Nucleus accumbens (tissue), 56 donors: ENCODE measurements at regions not wholly inside any gene's neighbourhood (a gene's known extent, or its start where the extent isn't known, plus 50 kb on each side); places are given as distances from the start of the nearest gene placed in this dataset.

ENCODE experiments used
- DNase-seq, 56 donors: peaks; one replicate each; lab custom pipeline; 2025; lab: John Stamatoyannopoulos, UW

DNA sequence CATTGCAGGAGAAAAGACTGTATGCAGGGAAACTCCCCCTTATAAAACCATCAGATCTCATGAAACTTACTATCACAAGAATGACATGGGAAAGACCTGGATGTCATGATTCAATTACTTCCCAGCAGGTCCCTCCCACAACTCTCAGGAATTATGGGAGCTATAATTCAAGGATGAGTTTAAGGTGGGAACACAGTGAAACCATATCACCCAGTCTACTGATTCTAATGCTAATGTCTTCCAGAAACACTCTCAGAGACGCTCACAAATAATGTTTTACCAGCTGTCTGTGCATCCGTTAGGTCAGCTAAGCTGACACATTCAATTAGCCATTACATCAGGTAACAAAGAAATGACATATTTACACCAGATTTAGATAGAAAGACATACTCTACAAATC is 637.9 kb downstream of the NLGN4Y start:
- DNase-seq = no peak

DNA sequence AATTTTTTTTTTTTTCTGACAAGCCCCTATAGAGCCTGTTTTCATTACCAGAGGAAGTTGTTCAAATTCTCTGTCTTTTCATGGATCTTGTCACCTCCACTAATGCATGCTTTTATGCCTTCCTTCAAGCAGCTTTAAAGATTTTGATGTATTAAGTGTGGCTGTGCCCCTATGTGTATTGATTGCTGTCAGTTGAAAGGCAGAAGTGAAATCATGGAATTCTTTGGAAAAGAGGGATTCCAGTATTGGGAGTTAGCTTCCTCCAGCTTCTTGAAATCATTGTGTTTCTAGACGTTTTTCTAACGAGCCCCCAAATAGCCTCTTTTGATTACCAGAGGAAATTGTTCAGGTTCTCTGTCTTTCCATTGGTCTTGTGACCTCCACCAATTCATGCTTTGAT is 655.6 kb downstream of the NLGN4Y start:
- DNase-seq = no peak

DNA sequence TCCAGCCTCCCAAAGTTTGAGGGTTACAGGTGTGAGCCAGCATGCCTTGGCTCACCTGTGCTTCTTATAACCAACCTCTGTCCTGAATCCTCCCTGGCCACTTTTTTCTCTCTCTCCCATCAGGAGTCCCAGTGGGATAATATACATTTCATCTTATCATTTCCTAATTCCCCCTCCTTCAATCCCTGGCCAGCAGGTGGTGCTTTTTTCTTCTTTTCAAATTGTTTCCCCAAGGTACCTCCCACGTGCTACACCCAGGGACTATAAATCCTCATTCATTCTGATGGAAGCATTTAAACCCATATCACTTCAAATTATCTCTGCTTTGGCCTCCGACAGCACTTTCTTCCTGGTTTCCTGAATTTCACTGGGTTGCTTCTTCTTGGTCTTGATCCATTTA is 704.7 kb downstream of the NLGN4Y start:
- no peak for DNase-seq

DNA sequence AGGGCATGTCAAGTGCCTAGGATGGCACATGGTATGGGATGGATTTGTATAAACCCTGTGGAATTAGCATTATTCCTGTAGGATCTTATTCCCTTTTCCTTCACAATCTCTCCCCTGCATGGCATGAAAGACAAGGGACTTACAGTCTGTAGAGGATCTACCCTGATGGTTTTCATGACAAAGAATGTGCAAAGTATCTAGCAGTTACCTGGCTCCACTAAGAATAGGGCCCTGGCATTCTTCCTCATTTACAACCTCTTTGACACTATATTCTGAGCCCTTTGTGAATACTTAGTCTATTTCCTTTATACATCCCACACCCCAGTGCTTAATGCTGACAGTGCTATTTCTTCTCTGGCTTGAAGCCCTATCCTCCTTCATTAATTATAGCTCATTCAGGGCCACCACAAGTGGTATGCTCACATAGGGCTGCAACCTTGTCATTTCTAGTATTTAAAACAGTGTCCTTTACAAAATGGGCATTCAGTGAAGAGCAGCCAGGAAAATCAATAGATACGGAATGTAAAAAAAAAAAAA is 715.3 kb downstream of the NLGN4Y start:
- DNase-seq = no peak

DNA sequence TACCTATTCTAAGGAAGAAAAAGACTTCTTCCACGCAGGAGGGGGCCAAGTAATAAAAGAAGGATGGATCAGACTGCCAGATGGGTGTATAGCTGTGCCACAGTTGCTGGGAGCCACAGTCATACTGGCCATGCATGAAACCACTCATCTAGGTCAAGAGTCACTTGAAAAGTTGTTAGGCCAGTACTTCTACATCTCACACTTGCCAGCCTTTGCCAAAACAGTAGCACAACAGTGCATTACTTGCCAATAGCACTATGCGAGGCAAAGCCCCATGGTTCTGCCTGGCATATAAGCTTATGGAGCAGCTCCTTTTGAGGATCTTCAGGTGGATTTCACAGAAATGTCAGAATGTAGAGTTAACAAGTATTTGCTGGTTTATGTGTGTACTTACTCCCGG is 735.0 kb downstream of the NLGN4Y start:
- DNase-seq = no peak

DNA sequence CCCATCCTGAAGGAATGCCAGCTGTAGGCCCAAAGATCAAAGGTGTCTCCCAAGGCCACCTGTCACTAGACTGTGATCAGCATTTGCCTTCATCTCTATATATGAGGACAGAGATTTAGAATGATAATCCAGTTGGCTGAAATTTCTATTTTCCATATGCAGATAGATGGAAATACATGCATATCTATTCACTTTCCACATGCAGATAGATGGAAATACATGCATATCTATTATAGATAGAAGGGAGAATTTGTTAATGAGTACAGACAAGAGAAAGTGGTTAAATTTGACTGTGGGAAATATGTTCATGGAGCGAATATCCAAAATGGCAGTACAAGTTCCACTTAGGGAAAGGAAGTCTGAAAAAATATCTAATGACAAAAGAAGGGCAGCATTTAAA is 762.2 kb downstream of the NLGN4Y start:
- no peak for DNase-seq

DNA sequence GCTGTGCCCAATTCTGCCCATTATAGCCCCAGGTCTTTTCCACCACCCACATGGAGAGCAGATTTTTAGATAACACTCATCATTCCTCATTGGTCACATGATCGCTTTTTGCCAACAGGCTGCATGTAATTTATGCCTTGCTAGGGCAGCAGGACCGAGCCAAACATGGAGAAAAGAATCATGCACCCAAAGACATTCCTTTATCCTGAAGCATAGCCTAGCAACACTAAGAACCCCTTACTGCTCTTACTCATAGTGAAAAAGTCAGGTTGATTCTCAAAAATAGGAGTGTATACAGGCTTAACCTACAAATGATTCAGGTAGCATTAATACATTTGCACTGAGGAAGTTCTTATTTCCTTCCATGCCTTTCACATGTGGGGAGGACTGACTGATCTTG is 765.5 kb downstream of the NLGN4Y start:
- no peak for DNase-seq

DNA sequence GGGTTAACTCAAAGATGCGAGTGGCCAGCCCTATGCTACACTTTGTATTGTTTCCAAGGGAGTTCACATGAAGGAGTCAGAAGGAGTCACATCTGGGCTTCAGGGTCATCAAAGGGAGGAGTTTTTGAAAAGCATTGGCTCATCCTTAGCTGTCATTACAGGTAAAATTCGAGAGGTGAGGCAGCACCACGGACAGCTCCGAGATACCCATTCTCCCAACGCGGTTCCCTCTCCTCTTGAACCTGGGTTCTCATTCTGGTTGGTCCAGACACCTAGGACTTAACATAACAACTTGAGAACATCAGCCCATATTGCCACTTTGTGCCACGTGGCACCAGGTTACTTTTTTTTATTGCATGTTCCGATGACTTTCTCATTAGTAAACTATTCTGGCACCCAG is 768.6 kb downstream of the NLGN4Y start:
- DNase-seq = no peak

DNA sequence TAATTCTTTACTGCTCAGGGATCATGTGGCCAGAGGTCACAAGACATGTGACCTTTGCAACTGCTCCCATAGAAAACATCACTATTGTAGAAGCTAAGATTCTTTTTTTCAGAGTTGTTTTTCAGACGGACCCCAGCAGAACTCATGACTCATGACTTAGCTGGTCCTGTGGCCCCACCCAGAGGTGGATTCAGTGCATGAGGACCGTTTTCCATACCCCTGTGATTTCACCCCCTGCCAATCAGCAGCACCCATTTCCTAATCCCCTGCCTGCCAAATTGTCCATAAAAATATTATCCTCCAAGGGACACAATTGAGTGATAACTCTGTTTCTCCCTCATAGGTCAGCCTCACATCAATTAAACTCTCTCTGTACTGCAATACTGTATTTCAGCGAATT is 777.5 kb downstream of the NLGN4Y start:
- DNase-seq = no peak

DNA sequence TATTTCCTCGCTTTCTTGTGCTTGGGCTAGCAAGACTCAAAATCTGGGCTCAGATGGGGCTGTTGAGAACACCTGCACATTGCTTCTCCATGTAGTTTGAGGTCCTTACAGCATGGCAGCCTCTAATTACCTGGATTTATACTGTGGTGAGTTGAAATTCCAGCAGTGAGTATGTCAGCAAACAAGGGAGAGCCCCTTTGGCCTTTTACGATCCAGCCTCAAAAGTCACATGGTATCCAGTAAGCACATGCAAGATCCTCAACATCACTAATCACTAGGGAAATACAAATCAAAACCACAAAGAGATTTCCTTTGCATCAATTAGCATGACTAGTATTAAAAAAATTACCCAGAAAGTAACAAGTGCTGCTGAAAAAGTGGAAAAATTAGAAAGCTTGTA is 787.8 kb downstream of the NLGN4Y start:
- DNase-seq = no peak

DNA sequence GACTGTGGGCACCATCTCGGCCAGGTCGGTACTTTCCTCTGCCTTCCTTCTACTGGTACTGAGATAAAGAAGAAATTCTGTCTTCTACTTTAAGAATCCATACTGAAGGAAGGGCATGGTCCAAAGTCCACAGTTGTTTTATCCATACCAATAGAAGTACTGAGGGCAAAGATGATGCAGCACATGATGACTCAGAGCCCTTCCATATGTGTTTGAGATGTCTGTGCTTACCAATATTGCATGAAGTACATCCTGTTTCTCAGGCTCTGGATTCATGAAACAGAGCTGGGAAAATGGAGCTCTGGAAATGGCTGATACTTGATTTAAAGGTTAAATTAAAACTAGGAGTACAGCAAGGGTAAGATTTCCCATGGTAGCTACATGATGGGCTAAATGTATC is 799.9 kb downstream of the NLGN4Y start:
- DNase-seq = no peak

DNA sequence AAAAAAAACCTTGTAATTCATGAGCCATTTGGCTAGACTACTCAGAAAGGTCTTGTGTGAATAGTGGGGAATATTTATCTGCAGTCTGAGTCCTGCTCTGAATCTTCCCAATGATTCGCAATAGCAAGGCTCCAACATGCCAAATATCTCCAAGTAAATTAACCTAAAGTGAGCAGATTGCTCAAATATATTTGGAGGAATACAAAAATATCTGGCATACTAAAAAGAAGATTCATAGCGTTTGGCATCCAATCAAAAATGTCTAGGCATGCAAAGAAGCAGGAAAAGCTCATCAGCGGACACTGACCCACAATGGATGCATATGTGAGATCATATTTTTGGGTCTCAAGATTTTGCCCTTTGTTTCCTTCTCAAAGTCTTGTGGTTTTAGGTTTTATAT is 800.9 kb downstream of the NLGN4Y start:
- no peak for DNase-seq

DNA sequence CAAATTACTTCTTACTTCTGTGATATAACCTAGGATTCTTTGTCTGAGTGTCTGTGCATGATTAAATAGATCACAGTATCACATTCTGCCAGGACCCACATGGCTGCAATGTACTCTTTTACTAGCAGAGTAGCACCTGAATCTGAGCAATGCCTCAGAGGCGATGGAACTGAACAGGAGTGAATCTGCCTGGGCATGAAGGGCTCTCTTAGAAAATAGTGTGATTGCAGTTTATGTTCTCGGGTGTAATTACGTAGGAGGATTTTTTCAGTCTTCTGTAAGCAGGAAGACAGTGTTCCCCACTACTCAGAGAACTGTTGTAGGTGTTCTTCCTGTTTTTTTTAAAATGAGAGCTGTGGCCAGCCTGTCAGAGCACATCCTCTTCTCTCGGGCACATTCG is 802.3 kb downstream of the NLGN4Y start:
- DNase-seq = no peak

DNA sequence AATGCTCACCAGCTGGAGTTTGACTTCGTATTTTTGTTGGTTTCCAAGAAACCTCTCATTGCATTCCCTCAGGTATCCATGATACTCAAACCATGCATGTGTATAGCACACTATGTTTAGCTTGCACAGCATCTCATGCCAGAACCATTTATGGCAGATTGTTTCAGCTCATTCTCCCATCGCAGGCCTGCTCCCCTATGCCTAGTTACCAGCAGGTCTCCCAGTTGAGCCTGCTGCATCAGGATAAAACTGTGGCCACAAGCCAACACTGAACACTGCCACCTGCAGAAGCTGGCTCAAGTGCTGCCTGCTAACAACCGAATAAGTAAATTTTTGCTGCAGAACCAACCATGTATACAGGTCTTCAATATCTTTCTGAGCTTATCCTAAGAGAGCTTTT is 804.5 kb downstream of the NLGN4Y start:
- no peak for DNase-seq

DNA sequence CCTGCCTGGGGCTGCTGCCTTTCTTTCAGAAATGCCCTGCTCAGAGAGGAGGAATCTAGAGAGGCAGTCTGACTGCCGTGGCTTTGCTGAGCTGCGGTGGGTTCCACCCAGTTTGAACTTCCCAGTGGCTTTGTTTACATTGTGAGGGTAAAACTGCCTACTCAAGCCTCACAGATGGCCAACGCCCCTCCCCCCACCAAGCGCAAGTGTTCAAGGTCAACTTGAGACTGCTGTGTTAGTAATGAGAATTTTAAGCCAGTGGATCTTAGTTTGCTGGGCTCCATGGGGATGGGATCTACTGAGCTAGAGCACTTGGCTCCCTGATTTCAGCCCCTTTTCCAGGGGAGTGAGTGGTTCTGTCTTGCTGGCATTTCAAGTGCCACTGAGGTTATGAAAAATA is 819.2 kb downstream of the NLGN4Y start:
- DNase-seq = no peak

DNA sequence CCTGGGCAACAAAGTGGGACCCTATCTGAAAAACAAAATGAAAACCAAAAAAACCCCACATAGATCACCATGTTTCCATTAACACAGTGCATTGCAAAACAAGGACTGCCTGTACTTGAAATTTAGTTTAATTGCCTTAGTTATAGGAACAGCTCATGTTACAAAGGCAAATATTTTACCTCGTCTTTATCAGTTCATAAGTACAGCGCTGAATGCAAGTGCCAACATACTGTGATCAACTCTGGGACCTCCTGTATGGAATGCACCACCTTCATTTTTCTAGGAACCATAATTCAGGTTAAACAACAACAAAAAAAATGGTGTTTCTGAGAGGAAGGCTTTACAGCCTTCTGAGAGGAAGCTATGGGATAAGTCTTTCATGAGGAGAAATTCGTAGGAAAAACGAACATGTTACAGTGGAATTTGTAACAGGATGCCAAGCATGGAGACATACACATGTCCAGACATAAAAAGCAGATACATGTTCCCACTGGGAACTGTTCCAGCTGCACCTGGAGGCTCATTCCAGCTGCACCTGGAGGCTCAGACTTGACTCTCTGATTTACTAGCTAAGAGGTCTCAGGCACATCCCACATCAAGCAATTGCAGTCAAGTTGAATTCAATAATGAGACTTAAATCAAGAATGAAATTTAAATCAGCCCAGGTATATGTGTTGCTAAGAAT is 821.3 kb downstream of the NLGN4Y start:
- DNase-seq = no peak

DNA sequence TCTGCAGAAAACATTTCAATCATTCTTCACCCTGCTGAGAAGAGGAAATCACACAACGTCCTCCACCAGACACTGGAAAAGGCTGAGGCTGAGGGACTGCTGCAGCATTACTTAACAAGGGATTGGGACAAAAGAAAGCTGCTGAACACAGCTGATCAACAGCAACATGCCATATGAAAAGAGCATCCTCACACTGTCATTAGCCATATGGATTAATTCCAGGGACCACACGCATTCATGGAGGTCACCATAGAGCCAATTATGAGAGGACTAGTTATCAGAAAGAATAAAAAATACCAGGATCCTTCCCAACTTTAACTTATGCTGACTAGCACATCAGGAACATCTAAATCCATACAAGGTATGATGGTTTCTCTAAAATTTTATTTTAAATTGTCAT is 825.0 kb downstream of the NLGN4Y start:
- no peak for DNase-seq

DNA sequence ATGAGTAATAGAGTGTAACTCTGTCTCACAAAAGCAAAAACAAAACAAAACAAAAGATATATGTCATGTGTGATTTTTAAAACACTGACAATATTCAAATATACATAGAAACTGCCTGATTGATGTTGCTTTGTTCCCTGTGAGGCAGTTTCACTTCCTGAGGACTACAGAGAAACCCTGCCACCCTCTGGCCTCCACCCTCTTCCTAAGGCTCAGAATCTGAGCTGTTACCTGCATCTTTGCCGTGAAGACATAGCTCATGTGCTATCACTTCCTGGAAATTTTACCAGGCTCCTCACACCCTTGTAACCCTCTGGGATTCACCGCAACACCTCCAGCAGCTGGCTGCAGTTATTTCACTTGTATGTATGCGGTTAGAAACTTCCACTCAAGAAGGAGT is 831.0 kb downstream of the NLGN4Y start:
- no peak for DNase-seq

DNA sequence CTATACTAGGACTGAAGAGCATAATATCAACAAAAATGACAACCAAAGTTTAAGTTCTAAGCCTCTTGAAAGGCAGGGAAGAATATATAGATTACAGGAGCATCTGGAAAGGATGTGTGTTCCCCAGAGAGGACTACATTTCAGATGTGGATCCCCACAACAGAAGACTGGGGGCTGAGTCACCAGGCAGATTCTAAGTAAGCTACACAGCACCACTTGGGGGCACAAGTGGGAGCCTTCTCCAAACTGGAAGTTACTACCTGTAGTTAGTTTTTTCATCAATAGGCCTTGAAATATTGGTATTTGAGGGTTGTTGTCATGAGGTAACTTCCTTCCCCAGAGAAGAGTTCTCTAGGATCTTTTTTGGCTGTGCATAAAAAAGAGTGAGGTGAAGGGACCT is 836.1 kb downstream of the NLGN4Y start:
- peak in 1 of 56 donors; percentile 0 for DNase-seq

DNA sequence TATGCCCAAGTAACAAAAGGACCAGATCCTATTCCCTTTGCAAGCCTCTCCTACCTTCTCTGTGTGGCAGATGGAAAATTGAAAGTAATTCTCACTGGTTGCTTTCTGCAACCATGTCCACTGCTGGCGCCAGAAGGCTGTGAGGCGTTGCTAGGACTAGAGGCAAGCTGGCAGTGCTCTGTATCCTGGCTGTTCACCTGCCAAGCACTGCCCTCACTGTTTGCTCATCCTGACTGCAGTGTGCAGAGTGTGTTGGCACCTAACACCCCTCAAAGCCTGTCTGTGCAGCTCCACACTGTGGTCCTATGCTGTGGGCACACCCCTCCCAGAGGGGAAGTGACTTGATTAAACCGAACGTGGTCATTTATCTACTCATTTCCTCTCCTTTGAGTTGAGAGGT is 840.7 kb downstream of the NLGN4Y start:
- no peak for DNase-seq

DNA sequence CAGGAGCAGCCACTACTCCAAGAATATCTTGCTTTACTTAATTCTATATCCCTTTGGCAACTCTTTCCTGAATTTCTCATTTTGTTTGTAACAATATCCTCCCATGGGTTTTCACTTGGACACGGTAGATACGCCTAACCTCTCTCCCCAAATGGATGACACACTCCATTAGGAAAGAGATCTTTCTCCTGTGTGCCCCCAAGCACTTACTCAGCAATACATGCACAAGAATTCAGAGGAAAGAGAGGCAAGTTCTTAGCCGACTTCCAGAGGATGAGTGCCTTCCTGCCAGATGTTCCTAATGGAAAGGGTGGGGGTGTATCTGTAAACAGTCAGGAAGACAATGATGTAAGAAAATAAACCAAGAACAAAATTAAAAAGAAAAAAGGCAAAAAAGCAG is 844.5 kb downstream of the NLGN4Y start:
- no peak for DNase-seq

DNA sequence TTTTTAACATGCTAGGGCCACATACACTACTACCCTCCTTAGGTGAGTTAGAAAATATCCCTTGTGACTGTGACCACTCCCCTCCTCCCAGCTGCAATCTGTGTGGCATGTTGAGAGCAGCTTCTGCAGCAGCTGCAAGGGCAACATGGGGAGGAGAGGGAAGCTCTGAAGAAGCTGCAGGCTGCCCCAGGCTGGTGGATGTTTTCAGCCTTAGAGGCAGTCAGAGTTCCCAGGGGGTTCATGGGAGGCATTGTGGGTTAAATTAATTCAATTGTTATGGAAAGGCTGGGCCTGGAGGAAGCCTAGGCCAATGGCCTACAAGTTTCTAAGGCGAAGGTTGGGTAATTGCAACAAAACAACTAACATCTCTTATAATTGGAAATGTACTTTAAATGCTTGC is 860.8 kb downstream of the NLGN4Y start:
- no peak for DNase-seq
